ENCODE measurements at regions not wholly inside any gene's neighbourhood (a gene's known extent, or its start where the extent isn't known, plus 50 kb on each side); places are given as distances from the start of the nearest gene placed in this dataset.

- no peak overlapping the region for H3K27ac ChIP-seq (ENCODE audit: low read length in 2 of 2)
- intact Hi-C loops (cut with micrococcal nuclease) = no loop called here
- no peak overlapping the region for H3K4me2 ChIP-seq (replicated peaks; ENCODE audit: low read depth, low read length, poor library complexity, severe bottlenecking)
- no peak overlapping the region for H2AFZ ChIP-seq (ENCODE audit: insufficient read depth, low read depth, low read length, poor library complexity, severe bottlenecking)
- ATAC-seq (ENCODE audit: low read depth) (no peak), DNase-seq (no peak)
- H3K36me3 ChIP-seq (replicated peaks in 1 of 2; ENCODE audit: control extremely low read depth in 1 of 2, control insufficient read depth in 1 of 2, extremely low read depth in 1 of 2, insufficient read depth in 2 of 2, low read length in 1 of 2) = no peaks in the 10 kb centered on the region
- Mint-ChIP-seq H3K9me3 (ENCODE audit: insufficient read depth) (peaks cover 1% of the 10 kb centered on the region), H3K27me3 (peaks cover 55% of the 10 kb centered on the region), H3K27ac (no peak overlapping the region), H3K4me1 (peaks cover 13% of the 10 kb centered on the region), H3K4me3 (no peak overlapping the region)
- H3K9ac ChIP-seq (ENCODE audit: low read length) = no peak overlapping the region
- TF ChIP-seq CTCF (IDR thresholded peaks at IDR 0.05) (no peak), EZH2 (IDR thresholded peaks at IDR 0.05; ENCODE audit: borderline replicate concordance, insufficient read depth, low read depth, low read length, poor library complexity, severe bottlenecking) (no peak)
- peaks cover 3 to 12% (median 4%) of the 10 kb centered on the region in 3 donors for H3K9me3 ChIP-seq (ENCODE audit: control extremely low read depth in 1 of 3, control insufficient read depth in 2 of 3, insufficient read depth in 1 of 3, low read length in 2 of 3)
- peaks cover 0 to 53% (median 14%) of the 10 kb centered on the region in 4 experiments for H3K27me3 ChIP-seq (replicated peaks in 1 of 4; ENCODE audit: control extremely low read depth in 1 of 4, control insufficient read depth in 3 of 4, insufficient read depth in 4 of 4, low read length in 3 of 4)
- H3K4me3 ChIP-seq (ENCODE audit: control extremely low read depth in 1 of 5, extremely low read depth in 1 of 5, insufficient read depth in 1 of 5, low read depth in 2 of 5, low read length in 4 of 5) = no peak overlapping the region
- H3K4me1 ChIP-seq (ENCODE audit: control insufficient read depth in 2 of 2, insufficient read depth in 2 of 2, low read length in 2 of 2) = peaks cover 10 to 13% of the 10 kb centered on the region in 2 donors
- H4K20me1 ChIP-seq (ENCODE audit: control insufficient read depth, insufficient read depth, low read length, poor library complexity, severe bottlenecking) = no peaks in the 10 kb centered on the region
- no peaks in the 10 kb centered on the region for H3K79me2 ChIP-seq (ENCODE audit: control insufficient read depth, insufficient read depth, low read length)
- POLR2A ChIA-PET = no interaction called here
- CTCF ChIA-PET = interaction anchor here (1.3 to 3.2 kb wide), 4 partner anchors 265 to 818 kb away, joined by 5 to 14 read pairs (median 8); no protein-coding TSS in a partner anchor
- WGBS (ENCODE audit: insufficient coverage) = 74% methylated on average over 17 of the region's 18 CpGs
These were observed 100.7 kb upstream of the MVB12B start for GRCh38 chr9:126225611-126226609.
